ENCODE measurements at regions not wholly inside any gene's neighbourhood (a gene's known extent, or its start where the extent isn't known, plus 50 kb on each side); places are given as distances from the start of the nearest gene placed in this dataset.

DNA sequence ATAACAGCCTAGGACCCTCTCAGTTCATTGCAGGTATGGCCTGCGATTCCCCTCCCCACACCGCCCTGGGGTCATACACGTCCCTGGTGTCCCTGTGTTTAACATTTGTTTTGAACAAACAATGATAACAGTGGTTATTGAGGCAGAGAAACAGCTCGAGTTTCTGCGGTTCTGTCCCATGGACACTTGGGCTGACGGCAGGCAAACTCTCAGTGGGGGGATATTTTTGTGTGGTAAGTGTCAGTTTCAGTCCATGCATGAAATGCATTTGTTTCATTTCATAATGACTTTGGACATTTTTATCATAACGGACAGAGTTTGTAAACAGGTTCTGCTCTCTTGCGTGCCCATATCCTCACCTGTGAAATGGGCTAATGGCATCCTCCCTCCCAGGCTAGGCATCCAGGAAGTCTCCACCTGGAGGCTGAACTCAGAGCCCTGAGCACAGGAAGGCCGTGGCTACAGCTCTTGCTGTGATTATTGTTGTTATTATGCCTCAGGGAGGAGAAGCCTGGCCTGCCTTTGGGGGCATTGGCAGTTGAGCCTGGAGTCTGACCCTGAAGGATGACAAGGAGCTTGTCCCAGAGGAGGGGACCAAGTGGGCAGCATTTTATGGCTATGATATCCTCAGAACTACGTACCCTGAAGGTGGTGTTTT, 190.9 kb downstream of the GADD45G start:
- Histone ChIP-seq H3K36me3 (no peaks in the 10 kb centered on the region), H3K9me3 (no peaks in the 10 kb centered on the region), H3K4me3 (no peak overlapping the region), H3K27ac (no peak overlapping the region), H3K4me1 (no peaks in the 10 kb centered on the region), H3K27me3 (no peaks in the 10 kb centered on the region)
- DNase-seq = no peak
- TF ChIP-seq CTCF (IDR thresholded peaks at IDR 0.05) (no peak), POLR2A (IDR thresholded peaks at IDR 0.05) (no peak)
- intact Hi-C loops (cut with DNase I; ENCODE audit: low total_unique reads) = no loop called here

DNA sequence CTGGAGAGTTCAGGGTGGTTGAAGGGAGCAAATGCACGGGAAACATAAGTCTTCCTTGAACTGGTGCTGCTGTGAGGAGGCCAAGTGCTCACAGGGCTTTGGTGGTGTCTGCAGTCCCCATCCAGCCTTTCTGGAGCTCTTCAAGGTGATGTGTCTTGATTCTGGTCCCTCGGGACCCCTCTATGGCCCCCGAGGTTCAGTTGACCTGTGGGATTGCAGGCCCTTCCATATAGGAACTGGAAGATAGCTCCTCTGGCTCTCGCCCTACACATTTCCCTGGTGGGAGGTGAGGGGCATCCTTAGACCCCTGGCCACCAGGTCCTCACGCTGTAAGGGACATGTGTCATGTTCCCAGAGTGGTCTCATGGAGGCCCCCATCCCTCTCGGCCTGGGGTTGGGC, 191.8 kb downstream of the GADD45G start:
- TF ChIP-seq POLR2A (IDR thresholded peaks at IDR 0.05) (no peak), CTCF (IDR thresholded peaks at IDR 0.05) (no peak)
- no peak for DNase-seq
- Histone ChIP-seq H3K27ac (no peak overlapping the region), H3K36me3 (no peaks in the 10 kb centered on the region), H3K27me3 (no peaks in the 10 kb centered on the region), H3K4me1 (no peaks in the 10 kb centered on the region), H3K4me3 (no peak overlapping the region), H3K9me3 (no peaks in the 10 kb centered on the region)
- intact Hi-C loops (cut with DNase I; ENCODE audit: low total_unique reads) = no loop called here

GRCh38 chr9:89797255-89797654, 192.4 kb downstream of the GADD45G start:
- intact Hi-C loops (cut with DNase I; ENCODE audit: low total_unique reads) = no loop called here
- Histone ChIP-seq H3K4me1 (no peaks in the 10 kb centered on the region), H3K9me3 (no peaks in the 10 kb centered on the region), H3K27ac (no peak overlapping the region), H3K27me3 (no peaks in the 10 kb centered on the region), H3K4me3 (no peak overlapping the region), H3K36me3 (no peaks in the 10 kb centered on the region)
- DNase-seq = no peak
- no peak for TF ChIP-seq POLR2A (IDR thresholded peaks at IDR 0.05)
- no peak for TF ChIP-seq CTCF (IDR thresholded peaks at IDR 0.05)

DNA sequence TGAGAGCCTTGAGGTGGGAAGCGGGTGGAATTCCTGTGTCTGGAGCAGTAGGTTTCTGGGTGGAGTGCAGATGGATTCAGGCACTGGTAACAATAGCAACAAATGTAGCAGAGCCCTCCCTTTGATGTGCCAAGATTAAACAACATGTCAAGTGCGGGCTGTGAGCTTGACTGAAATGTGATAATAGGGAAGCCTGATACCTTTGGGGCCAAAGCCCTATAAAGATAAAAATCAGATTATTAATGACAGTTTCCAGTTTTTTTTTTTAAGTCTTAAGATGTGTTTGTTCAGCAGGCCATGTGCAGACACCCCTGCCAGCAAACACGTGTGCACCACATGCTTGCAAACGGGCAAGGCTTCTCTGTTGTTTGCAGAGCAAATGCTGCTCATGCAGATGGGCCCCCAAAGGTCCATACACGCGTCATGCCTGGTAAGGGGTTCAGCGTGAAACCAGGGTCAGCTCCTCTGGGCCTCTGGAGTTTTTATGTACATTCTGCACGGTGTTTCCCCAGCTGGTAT, 193.2 kb downstream of the GADD45G start:
- no peaks in the 10 kb centered on the region for H3K9me3 ChIP-seq
- H3K27me3 ChIP-seq = no peaks in the 10 kb centered on the region
- H3K4me3 ChIP-seq = no peak overlapping the region
- no peak for TF ChIP-seq POLR2A (IDR thresholded peaks at IDR 0.05)
- no peak for TF ChIP-seq CTCF (IDR thresholded peaks at IDR 0.05)
- no peak overlapping the region for H3K27ac ChIP-seq
- DNase-seq = no peak
- H3K36me3 ChIP-seq = no peaks in the 10 kb centered on the region
- H3K4me1 ChIP-seq = peaks cover 0 to 5% of the 10 kb centered on the region in 2 donors
- intact Hi-C loops (cut with DNase I; ENCODE audit: low total_unique reads) = no loop called here

DNA sequence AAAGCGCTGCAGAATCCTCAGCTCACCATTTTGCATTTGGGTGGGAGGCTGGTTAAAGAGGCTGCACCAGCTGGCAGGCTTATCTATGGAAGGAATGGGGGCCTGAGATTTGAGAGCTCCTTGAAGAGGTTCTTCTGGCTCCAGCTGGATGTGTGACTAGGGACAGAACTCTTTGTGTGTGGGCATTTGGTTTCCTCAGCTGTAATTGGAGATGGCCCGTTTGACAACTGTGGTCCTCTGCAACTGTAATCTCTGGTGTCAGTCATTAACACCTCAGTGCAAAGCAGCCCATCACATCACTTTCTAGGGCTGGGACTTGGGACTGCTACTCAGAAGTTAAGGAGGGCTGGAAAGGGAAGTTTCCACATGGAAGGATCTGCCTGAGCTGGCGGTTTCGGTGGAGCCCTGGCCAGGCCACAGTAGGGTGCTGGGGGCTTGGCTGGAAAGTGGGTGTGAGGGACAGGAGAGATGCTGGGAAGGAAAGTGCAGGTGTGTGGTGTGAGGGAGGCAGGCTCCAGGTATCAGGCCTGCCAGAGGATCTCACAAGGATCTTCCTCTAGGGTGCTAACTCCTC, 193.8 kb downstream of the GADD45G start:
- Histone ChIP-seq H3K4me1 (peaks cover 0 to 5% of the 10 kb centered on the region in 2 donors), H3K4me3 (no peak overlapping the region), H3K9me3 (no peaks in the 10 kb centered on the region), H3K27me3 (no peaks in the 10 kb centered on the region), H3K27ac (no peak overlapping the region), H3K36me3 (no peaks in the 10 kb centered on the region)
- no peak for DNase-seq
- intact Hi-C loops (cut with DNase I; ENCODE audit: low total_unique reads) = no loop called here
- TF ChIP-seq CTCF (IDR thresholded peaks at IDR 0.05) (no peak), POLR2A (IDR thresholded peaks at IDR 0.05) (no peak)
